DMS79 (cell line): ENCODE measurements at regions not wholly inside any gene's neighbourhood (a gene's known extent, or its start where the extent isn't known, plus 50 kb on each side); places are given as distances from the start of the nearest gene placed in this dataset.
"Not testable (repeated sequence)": the region's sequence is repeated elsewhere in the genome, so short reads cannot be mapped to it uniquely, and the experiment has no call there.

Experiments
- DNase-seq: peaks from one replicate; lab custom pipeline; 2025; lab: John Stamatoyannopoulos, UW

- not testable (repeated sequence) for DNase-seq
Observed at GRCh38 chr1:206408371-206409288, 61.6 kb upstream of the IKBKE start.

DNA sequence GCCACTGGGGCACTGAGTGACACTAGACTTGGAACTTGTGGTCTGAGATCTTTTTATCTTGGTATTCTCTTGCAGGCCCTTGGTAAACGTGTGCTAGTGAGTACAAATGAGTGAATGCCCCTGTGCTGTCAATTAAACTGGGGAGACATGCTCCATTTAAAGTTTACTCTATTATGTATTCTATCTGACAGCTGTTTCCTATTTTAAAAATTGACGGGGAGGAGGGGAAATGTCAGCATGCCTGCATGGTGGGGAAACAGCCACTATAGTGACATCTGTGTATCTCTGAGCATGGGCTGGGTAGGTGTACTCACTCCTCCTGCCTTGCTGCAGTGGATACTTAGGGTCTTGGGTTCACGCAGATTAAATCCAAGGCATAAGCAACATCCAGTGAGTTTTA, 59.0 kb upstream of the IKBKE start:
- no peak for DNase-seq

GRCh38 chr1:206415942-206416341, 54.3 kb upstream of the IKBKE start:
- peak; percentile 96 for DNase-seq

DNA sequence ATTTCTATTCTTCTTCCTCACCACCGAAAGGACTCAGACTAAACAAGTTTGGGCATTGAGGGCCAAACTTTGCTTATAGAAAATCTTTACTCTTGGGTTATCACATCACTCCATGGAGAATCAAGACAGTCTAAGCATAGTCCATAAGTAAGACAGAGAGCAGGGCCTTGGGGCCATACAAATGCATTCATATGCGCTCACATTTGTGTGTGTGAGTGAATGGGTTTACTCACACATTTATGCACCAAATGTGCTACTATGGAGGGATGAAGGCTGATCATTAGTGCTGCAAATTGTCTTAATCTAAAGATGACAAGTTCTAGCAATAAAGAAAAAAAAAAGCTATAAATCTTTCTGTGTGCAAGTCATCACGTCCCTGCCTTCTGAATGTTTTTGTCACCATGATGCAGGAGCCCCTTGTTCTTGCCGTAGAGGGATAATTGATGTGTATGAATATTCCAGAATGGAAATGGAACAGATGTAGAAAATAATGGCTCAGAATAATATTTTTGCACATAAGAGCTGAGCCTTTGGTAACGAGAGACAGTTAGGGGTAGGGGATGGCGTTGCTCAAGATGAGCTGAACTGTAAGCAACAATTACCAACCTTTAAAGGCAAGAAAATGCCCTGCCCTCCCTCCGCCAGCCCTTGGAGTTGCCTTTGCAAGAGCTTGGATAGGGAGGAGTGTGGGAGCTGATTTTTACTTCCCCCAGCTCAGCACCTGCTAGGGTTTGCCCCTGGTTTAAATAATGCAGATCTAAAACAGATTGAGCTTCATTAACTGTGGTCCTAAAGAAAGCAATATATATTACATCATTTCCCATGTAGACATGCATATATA, 52.3 kb upstream of the IKBKE start:
- no peak for DNase-seq

- no peak for DNase-seq
Observed at GRCh38 chr1:206419250-206419649, 51.0 kb upstream of the IKBKE start.

GRCh38 chr1:206419783-206420182, 50.5 kb upstream of the IKBKE start:
- DNase-seq, result no peak

DNA sequence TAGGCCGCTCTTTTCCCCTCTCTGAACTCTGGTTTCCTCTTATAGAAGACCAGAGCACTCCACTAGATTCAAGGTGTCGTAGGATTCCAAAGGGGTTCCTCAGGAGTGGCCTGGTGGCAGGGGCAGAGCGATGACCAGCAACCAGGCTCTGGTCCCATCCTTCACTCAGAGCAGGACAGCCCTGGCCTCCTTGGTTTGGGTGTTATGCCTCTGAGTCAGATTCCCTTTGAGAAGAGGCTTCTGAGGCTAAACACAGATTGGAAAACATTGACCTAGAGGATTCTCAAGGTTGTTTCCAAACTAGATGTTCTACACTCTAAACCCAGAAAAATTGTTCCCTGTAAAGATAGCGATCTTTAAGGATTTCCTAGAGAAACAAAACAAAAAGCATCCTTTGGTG, 49.8 kb upstream of the IKBKE start:
- no peak for DNase-seq
